Upper lobe of right lung (tissue), 1 donor: ENCODE measurements at regions not wholly inside any gene's neighbourhood (a gene's known extent, or its start where the extent isn't known, plus 50 kb on each side); places are given as distances from the start of the nearest gene placed in this dataset.

Source experiments
- ATAC-seq: fragments of 200-7000 bp; cut with Tn5 transposase; one replicate; pipeline ENCODE4 v1.9.1; 2020; ENCODE audit warnings: mild to moderate bottlenecking, moderate library complexity
- DNase-seq: peaks from one replicate; pipeline ENCODE4 v3.0.0-alpha.2; 2020
- H3K27ac ChIP-seq: fragments of 200-600 bp; one replicate; pipeline ENCODE4 v1.8.0; 2022
- H3K27me3 ChIP-seq: fragments of 200-600 bp; one replicate; pipeline ENCODE4 v1.8.0; 2022; ENCODE audit warnings: mild to moderate bottlenecking
- H3K36me3 ChIP-seq: fragments of 200-600 bp; one replicate; pipeline ENCODE4 v1.8.0; 2022
- H3K4me1 ChIP-seq: fragments of 200-600 bp; one replicate; pipeline ENCODE4 v1.8.0; 2022
- H3K4me3 ChIP-seq: fragments of 200-600 bp; one replicate; pipeline ENCODE4 v1.8.0; 2022; ENCODE audit warnings: mild to moderate bottlenecking
- H3K9me3 ChIP-seq: fragments of 200-600 bp; one replicate; pipeline ENCODE4 v1.8.0; 2022
- CTCF ChIP-seq: fragments of 200-600 bp; IDR thresholded peaks from one replicate; pipeline ENCODE4 v1.8.0; 2022; ENCODE audit warnings: antibody characterized with exemption
- intact Hi-C: fragments of 100-400 bp; cut with DNase I; formaldehyde crosslinking; loops from one replicate; pipeline ENCODE4 v1.11.0; 2022
- donor health status: DM: no; HTN: yes; CAD: no; lungs with severe emphysema.

DNA sequence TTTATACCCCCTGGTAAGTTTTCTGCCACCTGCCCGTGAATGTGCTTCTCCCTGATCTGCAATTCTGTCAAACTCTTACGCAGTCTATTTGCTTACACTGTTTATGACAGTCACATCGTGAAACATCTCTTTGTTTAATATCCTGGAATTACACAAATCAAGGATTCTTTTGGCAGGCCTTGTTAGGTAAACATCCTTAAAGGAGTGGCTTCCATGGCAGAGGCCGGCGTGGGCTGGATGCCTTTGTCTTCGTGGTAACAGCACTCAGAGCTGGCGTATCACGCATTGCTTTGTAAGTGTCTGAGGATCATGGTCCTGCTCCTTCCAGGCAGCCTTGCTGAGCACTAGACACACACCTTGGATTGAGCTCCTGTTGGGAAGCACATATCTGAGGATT is 145.7 kb downstream of the IRX1 start:
- intact Hi-C loops: no loop called here
- no peaks in the 10 kb centered on the region for H3K27me3 ChIP-seq
- no peak for TF ChIP-seq CTCF
- no peak for DNase-seq
- peak; percentile 30 for ATAC-seq
- no peaks in the 10 kb centered on the region for H3K9me3 ChIP-seq
- no peaks in the 10 kb centered on the region for H3K4me1 ChIP-seq
- H3K27ac ChIP-seq: no peak overlapping the region
- no peaks in the 10 kb centered on the region for H3K36me3 ChIP-seq
- no peak overlapping the region for H3K4me3 ChIP-seq

GRCh38 chr5:3742750-3743149 is 147.1 kb downstream of the IRX1 start:
- no peak overlapping the region for H3K27ac ChIP-seq
- intact Hi-C loops: no loop called here

GRCh38 chr5:3751846-3752245 is 156.2 kb downstream of the IRX1 start:
- no peak for ATAC-seq
- Histone ChIP-seq H3K9me3 (no peaks in the 10 kb centered on the region), H3K27ac (no peak overlapping the region), H3K27me3 (no peaks in the 10 kb centered on the region), H3K4me3 (no peak overlapping the region), H3K36me3 (no peaks in the 10 kb centered on the region), H3K4me1 (no peaks in the 10 kb centered on the region)
- TF ChIP-seq CTCF: no peak
- no peak for DNase-seq
- intact Hi-C loops: no loop called here

More at GRCh38 chr5:3742750-3743149, 147.1 kb downstream of the IRX1 start:
- no peak for ATAC-seq
- H3K27me3 ChIP-seq: no peaks in the 10 kb centered on the region
- H3K9me3 ChIP-seq: no peaks in the 10 kb centered on the region
- no peak overlapping the region for H3K4me3 ChIP-seq
- TF ChIP-seq CTCF: no peak
- no peak for DNase-seq
- no peaks in the 10 kb centered on the region for H3K4me1 ChIP-seq
- H3K36me3 ChIP-seq: no peaks in the 10 kb centered on the region

DNA sequence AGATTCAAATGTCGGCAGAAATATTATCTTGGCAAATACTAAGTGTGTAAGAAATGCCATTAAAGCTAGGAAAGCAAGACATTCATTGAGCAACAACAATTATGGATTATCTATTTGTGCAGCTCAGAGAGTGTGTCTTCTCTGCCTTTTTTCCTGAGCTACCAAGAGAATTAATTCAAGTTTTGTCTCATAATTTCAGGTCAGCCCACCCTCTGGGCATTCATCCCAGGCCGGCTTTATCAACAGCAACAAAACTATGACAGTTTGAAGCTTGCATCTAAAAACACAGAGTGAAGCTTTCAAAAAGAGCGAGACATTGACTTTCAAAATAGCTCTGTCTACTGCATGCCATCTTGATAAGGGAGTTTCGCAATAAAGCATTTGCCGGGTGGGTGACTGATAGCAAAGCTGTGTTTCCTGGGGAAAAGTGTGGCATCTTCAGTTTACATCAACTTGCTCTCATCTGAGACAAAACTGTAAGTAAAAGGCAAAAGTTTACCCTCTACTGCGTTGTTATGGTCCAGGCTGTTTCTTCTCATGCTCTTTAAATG is 182.4 kb downstream of the IRX1 start:
- Histone ChIP-seq H3K4me3 (no peak overlapping the region), H3K4me1 (no peaks in the 10 kb centered on the region), H3K36me3 (no peaks in the 10 kb centered on the region), H3K27me3 (no peaks in the 10 kb centered on the region), H3K9me3 (no peaks in the 10 kb centered on the region), H3K27ac (no peak overlapping the region)
- no peak for ATAC-seq
- DNase-seq: no peak
- intact Hi-C loops: no loop called here
- no peak for TF ChIP-seq CTCF

GRCh38 chr5:3778945-3779344 is 183.3 kb downstream of the IRX1 start:
- DNase-seq (no peak), ATAC-seq (no peak)
- Histone ChIP-seq H3K4me1 (no peaks in the 10 kb centered on the region), H3K4me3 (no peak overlapping the region), H3K27ac (no peak overlapping the region), H3K36me3 (no peaks in the 10 kb centered on the region), H3K9me3 (no peaks in the 10 kb centered on the region), H3K27me3 (no peaks in the 10 kb centered on the region)
- no peak for TF ChIP-seq CTCF
- intact Hi-C loops: no loop called here

DNA sequence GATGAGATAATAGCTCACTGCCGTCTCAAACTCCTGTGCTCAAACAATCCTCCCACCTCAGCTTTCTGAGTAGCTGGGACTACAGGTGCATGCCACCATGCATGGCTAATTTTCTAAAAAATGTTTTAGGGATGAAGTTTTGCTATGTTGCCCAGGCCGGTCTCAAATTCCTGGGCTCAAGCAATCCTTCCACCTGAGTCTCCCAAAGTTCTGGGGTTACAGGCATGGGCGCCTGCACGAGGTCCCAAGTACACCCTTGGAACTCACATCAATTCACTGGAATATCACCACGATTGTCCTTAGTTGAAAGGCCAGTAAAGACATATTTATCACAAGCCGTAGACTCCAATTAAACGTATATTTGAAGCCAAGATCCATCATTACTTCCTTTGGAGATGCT is 184.6 kb downstream of the IRX1 start:
- TF ChIP-seq CTCF: no peak
- no peak overlapping the region for H3K27ac ChIP-seq
- H3K4me3 ChIP-seq: no peak overlapping the region
- no peaks in the 10 kb centered on the region for H3K9me3 ChIP-seq
- no peaks in the 10 kb centered on the region for H3K36me3 ChIP-seq
- no peaks in the 10 kb centered on the region for H3K4me1 ChIP-seq
- intact Hi-C loops: no loop called here
- H3K27me3 ChIP-seq: no peaks in the 10 kb centered on the region
- DNase-seq (no peak), ATAC-seq (no peak)
